Uterus (tissue), 2 donors: ENCODE measurements at regions not wholly inside any gene's neighbourhood (a gene's known extent, or its start where the extent isn't known, plus 50 kb on each side); places are given as distances from the start of the nearest gene placed in this dataset.

Experiments
- POLR2A ChIP-seq, 2 donors: fragments of 450-650 bp; IDR thresholded peaks; one replicate each; pipeline ENCODE4 v1.6.1; 2016; ENCODE audit warnings: antibody characterized with exemption in 2 of 2, mild to moderate bottlenecking in 1 of 2, moderate library complexity in 1 of 2
- TF ChIP-seq, protein P1 (sequence below), 4 experiments: fragments of 200-600 bp in 2 of 4; fragments of 450-650 bp in 2 of 4; sonication (generic) in 2 of 4; IDR thresholded peaks; one replicate each; pipeline ENCODE4 v1.5.1; 2016 to 2019; ENCODE audit warnings: antibody characterized with exemption in 4 of 4, mild to moderate bottlenecking in 2 of 4, moderate library complexity in 1 of 4

- TF ChIP-seq, protein P1, sequence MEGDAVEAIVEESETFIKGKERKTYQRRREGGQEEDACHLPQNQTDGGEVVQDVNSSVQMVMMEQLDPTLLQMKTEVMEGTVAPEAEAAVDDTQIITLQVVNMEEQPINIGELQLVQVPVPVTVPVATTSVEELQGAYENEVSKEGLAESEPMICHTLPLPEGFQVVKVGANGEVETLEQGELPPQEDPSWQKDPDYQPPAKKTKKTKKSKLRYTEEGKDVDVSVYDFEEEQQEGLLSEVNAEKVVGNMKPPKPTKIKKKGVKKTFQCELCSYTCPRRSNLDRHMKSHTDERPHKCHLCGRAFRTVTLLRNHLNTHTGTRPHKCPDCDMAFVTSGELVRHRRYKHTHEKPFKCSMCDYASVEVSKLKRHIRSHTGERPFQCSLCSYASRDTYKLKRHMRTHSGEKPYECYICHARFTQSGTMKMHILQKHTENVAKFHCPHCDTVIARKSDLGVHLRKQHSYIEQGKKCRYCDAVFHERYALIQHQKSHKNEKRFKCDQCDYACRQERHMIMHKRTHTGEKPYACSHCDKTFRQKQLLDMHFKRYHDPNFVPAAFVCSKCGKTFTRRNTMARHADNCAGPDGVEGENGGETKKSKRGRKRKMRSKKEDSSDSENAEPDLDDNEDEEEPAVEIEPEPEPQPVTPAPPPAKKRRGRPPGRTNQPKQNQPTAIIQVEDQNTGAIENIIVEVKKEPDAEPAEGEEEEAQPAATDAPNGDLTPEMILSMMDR (IDR thresholded peaks at IDR 0.05): no peak
- no peak for TF ChIP-seq POLR2A (IDR thresholded peaks at IDR 0.05)
Measured at GRCh38 chr2:45172760-45173392, 163.6 kb upstream of the SIX2 start.
